NT2/D1 (cell line): ENCODE measurements at regions not wholly inside any gene's neighbourhood (a gene's known extent, or its start where the extent isn't known, plus 50 kb on each side); places are given as distances from the start of the nearest gene placed in this dataset.

Source experiments
- SUZ12 ChIP-seq: IDR thresholded peaks from 2 replicates; pipeline ENCODE4 v1.6.1; 2011; ENCODE audit not compliant: insufficient read length, insufficient read depth; ENCODE audit errors: extremely low read depth
- YY1 ChIP-seq: IDR thresholded peaks from 2 replicates; pipeline ENCODE4 v1.6.1; 2011; ENCODE audit not compliant: insufficient read length, insufficient read depth
- ZNF274 ChIP-seq: IDR thresholded peaks from 2 replicates; pipeline ENCODE4 v1.6.1; 2011; ENCODE audit warnings: mild to moderate bottlenecking, low read depth, low read length

DNA sequence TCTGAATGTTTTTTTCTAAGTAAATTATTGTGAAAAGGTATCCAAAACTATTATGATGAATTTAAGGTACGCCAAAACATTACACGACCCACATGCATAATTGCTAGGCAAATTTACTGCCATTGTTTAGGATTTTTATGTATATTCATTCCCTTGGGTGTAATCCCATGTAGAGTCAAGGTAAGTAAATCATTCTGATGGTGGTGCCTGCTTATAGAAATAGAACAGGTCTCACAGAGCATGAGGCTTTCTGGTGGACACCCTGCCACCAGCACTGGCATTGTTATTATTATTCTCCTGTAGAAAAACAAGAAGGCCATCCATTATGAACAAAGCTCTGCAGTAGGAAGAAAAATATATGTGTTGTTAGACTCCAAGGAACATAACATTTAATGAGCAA is 111.7 kb upstream of the ZNF804B start:
- TF ChIP-seq YY1 (no peak), ZNF274 (no peak), SUZ12 (no peak)
